DMS53 (cell line): ENCODE measurements at regions not wholly inside any gene's neighbourhood (a gene's known extent, or its start where the extent isn't known, plus 50 kb on each side); places are given as distances from the start of the nearest gene placed in this dataset.
A peak's percentile ranks its signal among the peaks of the same experiment; 100 is the strongest.
"Not testable (repeated sequence)": the region's sequence is repeated elsewhere in the genome, so short reads cannot be mapped to it uniquely, and the experiment has no call there.

Experiments used
- DNase-seq: peaks from one replicate; lab custom pipeline; 2025; lab: John Stamatoyannopoulos, UW

DNA sequence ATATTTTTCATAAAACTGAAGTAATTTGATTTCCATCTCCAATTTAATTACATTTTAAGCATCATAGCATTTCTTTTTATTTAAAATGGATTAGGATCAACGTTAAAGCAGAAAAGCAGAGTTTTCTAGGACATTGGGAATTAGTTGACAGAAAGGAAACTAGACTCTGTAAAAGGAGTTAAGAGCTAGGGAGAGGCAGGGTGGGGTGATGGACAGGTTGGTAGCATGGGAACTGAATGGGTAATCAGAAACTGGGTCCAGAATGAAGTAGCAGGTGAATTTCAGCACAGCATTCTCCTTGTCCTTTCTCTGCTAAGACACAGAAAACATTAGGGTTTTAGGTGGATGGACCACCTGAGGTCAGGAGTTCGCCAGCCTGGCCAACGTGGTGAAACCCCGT is 97.6 kb downstream of the ANAPC4 start:
- no peak for DNase-seq

DNA sequence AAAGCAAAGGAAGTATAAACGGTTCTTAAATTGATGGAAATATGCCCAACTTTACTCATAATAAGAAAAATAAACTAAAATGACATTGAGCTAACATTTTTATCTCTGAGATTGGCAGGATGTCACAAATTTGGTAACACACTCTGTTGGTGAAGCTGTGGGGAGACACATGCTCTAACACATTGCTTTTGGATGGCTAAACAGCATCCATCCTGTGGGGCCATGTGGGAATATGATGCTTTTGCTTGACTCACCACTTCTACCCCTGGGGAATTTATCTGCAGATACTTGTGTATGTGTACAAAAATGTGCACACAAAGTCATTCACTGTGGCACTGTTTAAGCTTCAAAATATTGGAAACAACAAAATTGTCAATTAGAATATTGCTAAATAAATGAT is 100.2 kb downstream of the ANAPC4 start:
- DNase-seq, result no peak

DNA sequence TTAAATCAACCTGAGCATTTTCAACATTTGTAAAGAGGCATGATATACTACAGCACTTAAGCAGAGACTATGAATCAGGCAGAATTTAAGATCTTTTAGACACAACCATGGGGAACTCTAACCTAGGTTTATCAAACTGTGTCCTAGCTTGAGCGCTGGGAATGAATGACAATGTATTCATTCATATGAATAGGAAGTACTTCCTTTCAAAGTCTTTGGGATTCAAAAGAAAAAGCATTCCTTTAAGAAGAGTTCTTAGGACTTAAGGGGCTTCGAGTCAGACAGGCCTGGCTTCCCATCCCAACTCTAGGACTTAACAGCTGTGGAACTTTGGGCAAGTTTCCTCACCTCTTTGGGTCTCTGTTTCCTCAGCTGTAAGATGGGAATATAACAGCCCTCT is 104.6 kb downstream of the ANAPC4 start:
- DNase-seq, result no peak

DNA sequence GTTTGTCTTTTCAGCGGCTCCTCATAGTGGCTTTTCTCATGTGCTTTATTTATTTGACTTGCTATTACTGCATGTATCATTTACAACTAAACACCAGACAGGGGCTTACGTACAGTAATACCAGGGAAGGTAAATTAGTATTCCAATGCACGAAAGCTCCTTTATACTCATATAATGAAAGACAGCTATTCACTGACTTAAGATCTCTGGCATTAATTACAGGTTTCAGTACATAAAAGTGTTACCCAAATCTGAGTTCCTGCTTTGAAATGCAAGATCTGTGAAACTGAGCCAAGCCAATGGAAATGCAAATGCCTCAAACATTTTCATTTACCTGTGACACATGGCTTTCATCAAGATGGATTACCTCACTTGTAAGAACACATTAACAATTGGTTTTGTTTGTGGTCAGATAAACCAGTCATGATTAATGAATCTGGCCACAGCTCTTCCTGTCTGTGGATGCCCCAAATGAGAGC is 107.2 kb downstream of the ANAPC4 start:
- no peak for DNase-seq

DNA sequence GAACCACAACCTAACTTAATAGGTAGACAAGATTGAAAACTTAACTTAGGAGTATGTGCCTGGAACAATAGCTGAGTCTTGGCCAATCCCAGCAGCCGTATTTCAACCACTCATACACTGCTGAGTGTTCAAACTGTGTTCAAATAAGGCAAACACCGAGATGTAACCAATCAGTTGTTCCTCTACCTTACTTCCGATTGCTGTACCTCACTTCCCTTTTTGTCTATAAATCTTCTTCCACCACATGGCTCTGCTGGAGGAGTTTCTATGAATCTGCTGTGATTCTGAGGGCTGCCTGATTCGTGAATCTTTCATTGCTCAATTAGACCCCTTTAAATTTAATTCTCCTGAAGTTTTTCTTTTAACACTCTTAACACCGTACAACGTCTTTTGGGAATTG is 108.0 kb downstream of the ANAPC4 start:
- no peak for DNase-seq

DNA sequence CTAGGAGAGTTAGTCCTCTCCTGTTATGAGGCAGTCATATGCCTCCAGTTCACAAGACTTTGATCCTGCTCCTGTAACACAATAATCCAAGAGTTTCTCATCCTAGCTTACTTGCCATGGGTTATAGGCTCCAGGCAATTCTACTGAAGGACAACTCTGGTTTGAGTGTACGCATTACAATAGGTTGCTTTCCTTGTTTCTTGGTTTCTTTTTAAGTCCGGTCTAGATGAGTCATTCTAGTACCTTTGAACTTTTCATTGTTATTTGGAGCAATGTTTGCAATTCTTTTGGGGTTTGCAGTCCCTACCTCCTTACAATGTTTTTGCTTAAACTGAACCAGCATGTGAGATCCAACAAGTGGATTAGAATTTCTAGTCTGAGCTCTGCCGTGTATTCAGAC is 109.1 kb downstream of the ANAPC4 start:
- DNase-seq, result peak; percentile 26

DNA sequence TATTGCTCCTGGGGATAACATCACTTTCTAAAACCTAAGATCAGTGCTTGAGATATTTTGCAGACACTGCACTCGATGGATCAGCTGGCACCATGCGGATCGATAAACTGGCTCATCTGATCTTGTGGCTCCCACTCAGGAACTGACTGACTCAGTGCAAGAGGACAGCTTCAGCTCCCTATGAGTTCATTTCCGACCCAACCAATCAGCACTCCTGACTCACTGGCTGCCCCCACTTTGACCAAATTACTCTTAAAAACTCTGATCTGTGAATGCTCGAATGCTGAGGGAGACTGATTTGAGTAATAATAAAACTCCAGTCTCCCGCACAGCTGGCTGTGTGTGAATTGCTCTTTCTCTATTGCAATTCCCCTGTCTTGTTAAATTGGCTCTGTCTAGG is 110.1 kb downstream of the ANAPC4 start:
- no peak for DNase-seq

DNA sequence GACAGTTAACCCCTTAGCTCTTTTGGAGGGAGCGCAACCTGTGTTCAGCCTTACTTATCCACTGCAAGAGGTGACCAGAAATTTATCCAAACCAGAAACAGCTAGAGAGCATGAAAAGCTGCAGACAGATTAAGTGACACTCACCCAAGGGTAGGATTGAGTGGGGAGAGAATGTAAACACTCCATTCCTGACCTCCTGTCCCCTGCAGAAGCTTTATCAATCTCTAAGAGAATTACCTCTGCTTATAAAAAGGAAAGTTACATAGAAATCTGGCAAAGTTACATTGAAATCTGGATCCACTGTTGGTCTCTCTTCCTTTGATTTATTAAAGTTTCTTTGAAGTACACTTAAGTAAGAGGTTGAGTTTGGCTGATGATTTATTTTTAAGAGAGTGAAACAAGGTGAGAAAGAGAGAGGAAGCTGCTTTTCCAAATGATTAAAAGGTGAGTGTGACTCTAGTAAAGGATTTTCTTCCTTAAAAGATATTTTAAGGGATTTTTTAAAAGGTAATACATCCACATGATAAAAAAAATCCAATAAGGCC is 112.3 kb downstream of the ANAPC4 start:
- DNase-seq, result peak; percentile 59

DNA sequence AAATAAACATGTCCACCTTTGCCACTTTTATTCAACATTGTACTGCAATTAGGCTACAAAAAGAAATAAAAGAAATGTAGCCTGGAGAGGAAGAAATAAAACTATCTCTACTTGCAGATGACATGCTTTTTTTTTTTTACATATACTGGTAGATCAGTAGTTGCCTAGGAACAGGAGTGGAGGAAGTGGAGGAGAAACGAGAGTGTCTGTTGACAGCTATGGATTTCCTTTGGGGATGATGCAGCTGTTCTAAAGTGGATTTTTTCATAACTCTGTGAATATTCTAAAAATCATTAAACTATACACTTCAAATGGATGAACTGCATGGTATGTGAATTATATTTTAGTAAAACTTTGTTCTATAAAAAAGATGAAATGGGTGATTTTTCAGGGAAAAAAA is 116.4 kb downstream of the ANAPC4 start:
- peak; percentile 32 for DNase-seq

DNA sequence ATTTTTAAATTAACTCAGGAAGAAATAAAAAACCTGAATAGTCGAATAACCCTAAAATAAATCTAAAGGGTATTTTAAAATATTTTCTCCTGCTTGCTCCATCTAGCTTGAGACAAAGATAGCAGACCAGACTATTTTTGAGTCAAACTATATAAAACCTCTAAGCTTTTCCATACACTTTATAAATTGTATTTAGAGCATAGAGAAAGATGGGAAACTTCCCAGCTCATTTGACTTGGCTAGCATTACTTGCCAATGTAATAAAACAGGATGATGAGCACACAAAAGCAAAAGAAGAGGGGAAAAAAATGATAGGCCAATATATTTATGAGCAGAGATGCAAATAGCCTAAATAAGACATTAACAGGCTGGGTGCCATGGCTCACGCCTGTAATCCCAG is 117.1 kb downstream of the ANAPC4 start:
- DNase-seq, result no peak

DNA sequence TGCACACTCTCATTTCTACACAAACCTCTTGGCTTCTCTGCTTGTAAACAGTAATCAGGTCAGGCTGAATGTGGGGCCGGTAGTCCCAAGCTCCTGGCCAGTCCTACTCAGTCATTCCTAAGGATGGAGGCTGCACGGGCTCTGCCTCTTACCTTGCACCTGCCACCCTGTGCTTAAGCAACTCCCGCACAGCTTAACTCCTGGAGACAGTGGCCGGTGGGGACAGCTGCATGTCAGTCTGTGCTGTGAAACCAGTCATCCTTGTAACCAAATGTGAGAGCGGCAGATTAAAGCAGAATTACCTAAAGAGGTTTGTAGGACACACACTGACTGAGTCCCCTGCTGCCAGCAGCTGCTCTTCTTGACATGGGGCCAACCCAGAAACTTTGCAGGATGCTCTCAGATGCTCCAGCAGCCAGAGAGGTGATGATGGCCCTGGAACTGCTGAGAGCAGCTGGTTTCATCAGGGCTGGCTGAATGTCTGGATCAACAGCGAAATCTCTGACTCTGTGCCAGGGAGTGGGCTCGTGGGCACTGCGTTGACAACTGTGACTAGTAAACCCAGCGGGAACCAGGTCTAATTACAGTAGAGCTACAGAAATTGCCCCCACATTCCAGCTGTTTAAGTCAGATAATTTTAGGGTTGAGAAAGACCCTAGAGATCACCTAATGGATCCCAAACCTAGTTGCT is 123.7 kb downstream of the ANAPC4 start:
- peak; percentile 93 for DNase-seq

DNA sequence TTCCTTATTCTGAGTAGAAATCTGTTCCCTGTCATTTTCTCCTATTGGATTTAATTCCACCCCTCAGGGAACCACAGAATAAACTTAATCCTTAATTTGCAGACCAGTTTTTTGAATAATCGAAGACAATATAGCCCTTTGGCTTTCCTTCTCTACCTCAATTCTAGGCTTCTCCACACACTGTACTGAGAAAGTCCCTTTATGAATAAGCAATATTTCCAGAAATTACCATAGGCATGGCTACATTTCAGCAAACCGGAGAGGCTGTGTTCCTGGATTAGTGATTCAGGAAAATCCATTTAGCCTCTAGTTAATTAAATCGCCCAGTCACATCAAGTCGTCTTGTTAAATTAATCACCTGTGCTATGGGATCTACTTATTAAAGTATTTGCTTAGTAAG is 125.1 kb downstream of the ANAPC4 start:
- DNase-seq, result no peak

DNA sequence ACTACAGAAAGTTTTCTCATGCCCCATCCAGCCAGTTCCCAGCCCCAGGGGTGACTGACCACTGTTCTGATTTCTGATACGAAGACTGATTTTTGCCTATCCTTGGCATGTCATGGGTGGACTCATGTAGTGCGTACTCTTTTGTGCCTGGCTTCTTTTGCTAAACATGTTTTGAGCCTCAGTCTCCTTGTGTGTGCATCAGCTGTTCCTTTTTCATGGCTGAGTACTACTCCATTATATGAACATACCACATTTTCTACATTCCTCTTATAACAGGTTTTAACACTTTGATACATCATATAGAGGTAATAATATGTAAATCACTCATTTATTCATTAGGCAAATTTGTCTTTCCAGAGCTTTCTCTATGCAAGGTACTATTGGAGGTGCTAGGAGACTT is 126.7 kb downstream of the ANAPC4 start:
- DNase-seq, result no peak

DNA sequence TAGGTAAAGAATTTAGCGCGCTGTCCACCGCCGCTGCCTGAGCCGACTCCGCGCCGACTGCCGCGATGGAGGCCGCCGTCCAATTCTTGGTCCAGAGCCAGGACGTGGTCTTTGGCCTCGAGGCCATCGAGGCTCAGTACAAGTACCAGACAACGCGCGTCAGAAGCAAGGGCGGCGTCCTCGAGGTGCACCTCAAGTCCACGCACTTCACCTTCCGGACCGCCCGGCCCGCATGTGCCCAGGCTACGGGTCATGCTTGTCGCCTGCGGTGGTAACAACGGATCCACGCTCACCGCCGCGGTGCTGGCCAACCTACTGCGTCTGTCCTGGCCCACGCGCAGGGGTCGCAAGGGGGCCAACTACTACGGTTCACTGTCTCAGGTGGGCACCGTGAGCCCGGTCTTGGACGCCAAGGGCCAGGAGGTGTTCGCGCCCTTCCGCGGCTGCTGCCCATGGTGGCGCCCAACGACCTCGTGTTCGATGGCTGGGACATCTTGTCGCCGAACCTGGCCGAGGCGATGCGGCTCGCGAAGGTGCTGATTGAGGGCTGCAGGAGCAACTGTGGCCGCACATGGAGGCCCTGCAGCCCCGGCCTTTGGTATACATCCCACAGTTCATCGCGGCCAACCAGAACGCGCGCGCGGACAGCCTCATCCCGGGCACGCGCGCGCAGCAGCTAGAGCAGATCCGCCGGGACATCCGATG is 128.0 kb downstream of the ANAPC4 start:
- DNase-seq, result no peak

DNA sequence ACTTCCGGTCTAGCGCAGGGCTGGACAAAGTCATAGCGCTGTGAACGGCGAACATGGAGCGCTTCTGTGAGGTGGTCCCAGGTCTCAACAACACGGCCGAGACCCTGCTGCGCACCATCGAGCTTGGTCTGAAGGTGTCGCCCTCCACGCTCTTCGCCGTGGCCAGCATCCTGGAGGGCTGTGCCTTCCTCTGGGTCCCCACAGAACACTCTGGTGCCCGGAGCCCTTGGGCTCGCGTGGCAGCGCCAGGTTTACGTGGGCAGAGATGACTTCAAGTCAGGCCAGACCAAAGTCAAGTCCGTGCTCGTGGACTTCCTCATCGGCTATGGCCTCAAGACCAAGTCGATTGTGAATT is 128.6 kb downstream of the ANAPC4 start:
- DNase-seq, result no peak

DNA sequence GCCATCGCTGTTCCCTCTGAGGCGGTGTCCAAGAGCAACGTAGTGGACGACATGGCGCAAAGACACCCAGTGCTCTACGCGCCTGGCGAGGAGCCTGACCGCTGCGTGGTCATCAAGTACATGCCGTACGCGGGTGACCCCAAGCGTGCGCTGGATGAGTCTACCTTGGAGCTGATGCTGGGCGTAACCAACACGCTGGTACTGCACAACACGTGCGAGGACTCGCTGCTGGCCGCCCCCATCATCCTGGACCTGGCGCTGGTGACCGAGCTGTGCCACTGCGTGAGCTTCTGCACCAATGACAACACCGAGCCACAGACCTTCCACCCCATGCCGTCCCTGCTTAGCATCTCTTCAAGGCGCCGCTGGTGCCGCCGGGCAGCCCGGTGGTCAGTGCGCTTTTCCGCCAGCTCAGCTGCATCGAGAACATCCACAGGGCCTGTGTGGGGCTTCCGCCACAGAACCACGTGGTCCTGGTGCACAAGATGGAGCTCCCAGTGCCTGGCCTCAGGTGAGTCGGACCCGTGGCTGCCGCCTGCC is 129.0 kb downstream of the ANAPC4 start:
- DNase-seq, result no peak

DNA sequence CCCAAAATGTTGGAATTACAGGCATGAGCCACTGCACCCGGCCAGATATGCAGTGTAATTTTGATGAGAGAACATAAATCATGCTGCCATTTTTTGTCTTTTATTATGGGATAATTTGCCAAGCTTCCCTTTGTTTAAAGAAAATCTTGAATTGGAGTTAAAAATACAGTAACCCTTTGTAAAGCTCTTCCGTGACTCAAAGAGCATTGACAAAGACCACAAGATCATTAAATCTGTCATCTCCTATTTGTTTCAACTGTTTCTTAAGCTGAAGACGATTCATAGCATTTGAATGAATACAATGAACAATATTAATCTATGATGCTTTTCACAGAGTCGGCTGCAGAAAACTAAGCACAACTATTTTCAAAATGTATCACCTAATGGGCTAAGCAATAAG is 132.6 kb downstream of the ANAPC4 start:
- no peak for DNase-seq

DNA sequence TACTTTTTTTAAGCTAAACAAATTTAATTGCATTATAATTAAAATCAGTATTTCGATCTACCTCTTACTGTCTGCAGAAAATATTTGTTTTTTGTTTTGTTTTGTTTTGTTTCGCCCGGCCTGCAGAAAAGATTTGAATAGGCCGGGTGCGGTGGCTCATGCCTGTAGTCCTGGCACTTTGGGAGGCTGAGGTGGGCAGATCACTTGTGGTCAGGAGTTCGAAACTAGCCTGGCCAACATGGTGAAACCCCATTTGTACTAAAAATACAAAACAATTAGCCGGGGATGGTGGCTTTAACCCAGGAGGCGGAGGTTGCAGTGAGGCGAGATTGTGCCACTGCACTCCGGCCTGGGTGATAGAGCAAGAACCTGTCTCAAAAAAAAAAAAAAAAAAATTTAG is 134.8 kb downstream of the ANAPC4 start:
- DNase-seq, result not testable (repeated sequence)

DNA sequence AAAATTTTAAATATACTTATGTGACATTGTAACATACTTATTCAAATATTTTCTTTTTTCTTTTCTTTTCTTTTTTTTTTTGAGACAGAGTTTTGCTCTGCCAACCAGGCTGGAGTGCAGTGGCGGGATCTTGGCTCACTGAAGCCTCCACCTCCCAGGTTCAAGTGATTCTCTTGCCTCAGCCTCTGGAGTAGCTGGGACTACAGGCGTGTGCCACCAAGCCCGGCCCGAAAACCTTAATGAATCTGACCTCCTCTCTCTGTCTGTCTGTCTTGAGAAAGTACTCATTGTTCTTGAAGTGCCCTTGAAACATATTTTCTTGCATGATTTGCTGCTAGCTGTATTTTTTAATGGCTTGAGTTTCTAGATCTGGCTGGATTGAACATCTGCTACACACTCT is 136.8 kb downstream of the ANAPC4 start:
- DNase-seq, result no peak

DNA sequence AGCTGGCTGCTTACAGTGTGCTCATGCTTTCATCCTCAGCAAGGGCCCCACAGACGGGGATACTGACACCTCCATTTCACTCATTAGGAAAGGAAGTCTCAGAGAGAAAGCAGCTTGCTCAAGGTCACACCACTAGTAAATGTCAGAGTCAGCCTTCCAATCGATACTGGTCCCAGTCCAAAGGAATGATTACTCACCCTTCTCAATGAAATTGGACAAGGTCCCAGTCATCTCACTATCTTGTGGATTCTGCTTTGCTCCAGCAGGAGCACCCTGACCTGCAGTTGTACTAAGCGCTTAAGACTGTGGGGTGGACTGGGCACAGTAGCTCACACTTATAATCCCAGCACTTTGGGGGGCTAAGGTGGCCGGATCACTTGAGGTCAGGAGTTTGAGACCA is 132.2 kb upstream of the SLC34A2 start:
- no peak for DNase-seq

DNA sequence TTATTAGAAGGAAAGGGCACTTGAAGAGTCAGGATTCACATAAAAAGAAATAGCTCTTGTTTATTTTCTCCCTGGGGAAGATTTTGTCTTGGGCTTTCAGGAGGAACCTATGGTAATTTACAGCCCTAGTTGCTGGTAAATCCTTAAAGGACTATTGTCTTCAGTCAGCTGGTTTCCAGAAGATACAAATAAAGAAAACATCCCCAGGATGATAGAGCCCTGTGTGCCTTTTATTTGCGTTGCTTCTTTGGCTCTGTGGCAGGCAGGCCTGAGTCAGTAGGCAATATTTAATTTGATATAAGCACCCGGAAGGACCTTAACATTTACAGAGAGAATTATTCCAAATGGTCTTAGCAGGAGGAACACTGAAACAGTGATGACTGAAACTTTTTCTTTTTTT is 131.0 kb upstream of the SLC34A2 start:
- no peak for DNase-seq

DNA sequence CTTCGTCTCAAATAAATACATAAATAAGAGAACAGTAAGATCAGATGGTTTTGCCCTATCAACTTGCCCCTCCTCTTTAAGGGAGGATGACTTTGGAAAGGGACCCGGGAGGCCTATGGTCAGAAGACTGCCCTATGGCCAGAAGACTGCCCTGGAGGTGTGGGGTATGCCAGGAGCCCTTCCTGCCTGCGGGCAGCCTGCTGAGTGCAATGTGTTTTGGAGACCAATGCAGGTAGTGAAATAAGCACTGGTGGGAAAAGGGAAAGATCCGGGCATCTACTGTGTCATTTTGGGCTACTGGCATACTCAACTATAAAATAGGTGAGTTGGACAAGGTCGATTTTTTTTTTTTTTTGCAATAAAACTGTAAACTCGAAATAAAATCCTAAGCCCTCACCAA is 129.8 kb upstream of the SLC34A2 start:
- no peak for DNase-seq

DNA sequence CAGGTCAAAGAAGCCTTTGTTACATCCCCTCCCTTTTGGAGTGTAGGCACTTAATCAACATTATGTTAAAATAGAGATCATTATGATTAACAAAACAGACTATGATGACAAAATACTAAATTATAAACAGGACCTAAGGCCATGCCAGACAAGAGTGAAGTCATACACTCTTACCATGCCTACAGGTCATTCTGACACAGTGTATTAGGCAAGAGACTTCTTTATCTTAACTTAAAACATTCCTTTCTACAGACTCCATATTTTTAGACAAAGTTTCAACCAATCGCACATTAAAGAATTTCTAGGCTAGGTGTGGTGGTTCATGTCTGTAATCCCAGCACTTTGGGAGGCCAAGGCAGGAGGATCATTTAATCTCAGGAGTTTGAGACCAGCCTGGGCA is 128.6 kb upstream of the SLC34A2 start:
- DNase-seq, result no peak
